IMR-90 (cell line): ENCODE measurements at regions not wholly inside any gene's neighbourhood (a gene's known extent, or its start where the extent isn't known, plus 50 kb on each side); places are given as distances from the start of the nearest gene placed in this dataset.

Experiments
- ATAC-seq: fragments of 200-7000 bp; cut with Tn5 transposase; 2 replicates; pipeline ENCODE4 v1.9.1; 2020; ENCODE audit warnings: low read depth, mild to moderate bottlenecking, moderate library complexity
- BruUV-seq: library from RNA; stranded (reverse); fragments of 400-500 nt; replicated peaks from 2 replicates; lab custom pipeline; 2021; lab: Mats Ljungman, UMichigan
- CTCF ChIA-PET: fragments of 300-600 bp; formaldehyde crosslinking; extraction: SDS; loops from one replicate; lab custom pipeline; 2021; ENCODE audit warnings: antibody characterized with exemption; lab: Yijun Ruan, JAX
- POLR2A ChIA-PET: fragments of 300-600 bp; sonication (Branson Sonifier 250); formaldehyde crosslinking; loops from one replicate; lab custom pipeline; 2022; ENCODE audit warnings: antibody characterized with exemption; ENCODE audit not compliant: unreplicated experiment; lab: Charles Lee
- DNase-seq: peaks from one replicate; pipeline ENCODE4 v3.0.0; 2013
- H2AFZ ChIP-seq: replicated peaks from 2 replicates; pipeline ENCODE3; 2013; ENCODE audit warnings: low read length, mild to moderate bottlenecking; ENCODE audit not compliant: poor library complexity
- H2AK5ac ChIP-seq: 2 replicates; pipeline ENCODE4 v1.6.1; 2013; ENCODE audit warnings: low read depth, low read length, inconsistent platforms
- H2AK9ac ChIP-seq: replicated peaks from 2 replicates; pipeline ENCODE3; 2013; ENCODE audit warnings: mild to moderate bottlenecking, low read depth, low read length, moderate library complexity; ENCODE audit not compliant: poor library complexity
- H2BK120ac ChIP-seq: 2 replicates; pipeline ENCODE4 v1.6.1; 2013; ENCODE audit warnings: low read depth, low read length, inconsistent platforms
- H2BK15ac ChIP-seq: 3 replicates; pipeline ENCODE4 v1.6.1; 2013; ENCODE audit warnings: low read depth, low read length, inconsistent platforms
- H2BK20ac ChIP-seq: 2 replicates; pipeline ENCODE4 v1.6.1; 2013; ENCODE audit warnings: low read depth, mild to moderate bottlenecking, inconsistent platforms, low read length, moderate library complexity
- H2BK5ac ChIP-seq: 2 replicates; pipeline ENCODE4 v1.6.1; 2013; ENCODE audit warnings: mild to moderate bottlenecking, low read depth, low read length, inconsistent platforms; ENCODE audit not compliant: poor library complexity, severe bottlenecking
- H3K14ac ChIP-seq: replicated peaks from 2 replicates; pipeline ENCODE4 v1.6.1; 2013; ENCODE audit warnings: low read depth, low read length, inconsistent platforms
- H3K18ac ChIP-seq: 2 replicates; pipeline ENCODE4 v1.6.1; 2013; ENCODE audit warnings: low read depth, low read length, control low read depth
- H3K23ac ChIP-seq: 2 replicates; pipeline ENCODE4 v1.6.1; 2013; ENCODE audit warnings: low read depth, low read length, inconsistent platforms
- H3K27ac ChIP-seq: 2 replicates; pipeline ENCODE4 v1.5.1; 2013; ENCODE audit warnings: mild to moderate bottlenecking, control low read depth, low read length; ENCODE audit not compliant: insufficient read depth
- H3K27me3 ChIP-seq: 2 replicates; pipeline ENCODE4 v1.6.1; 2013; ENCODE audit warnings: low read length; ENCODE audit not compliant: control insufficient read depth, insufficient read depth
- H3K36me3 ChIP-seq: 2 replicates; pipeline ENCODE4 v1.6.1; 2013; ENCODE audit warnings: low read length, mixed read lengths; ENCODE audit not compliant: control insufficient read depth, insufficient read depth
- H3K4ac ChIP-seq: 2 replicates; pipeline ENCODE4 v1.6.1; 2013; ENCODE audit warnings: low read depth, low read length, inconsistent platforms
- H3K4me1 ChIP-seq: 2 replicates; pipeline ENCODE4 v1.6.1; 2013; ENCODE audit warnings: low read length, mixed read lengths; ENCODE audit not compliant: control insufficient read depth, insufficient read depth
- H3K4me2 ChIP-seq: 2 replicates; pipeline ENCODE4 v1.6.1; 2013; ENCODE audit warnings: low read depth, mild to moderate bottlenecking, control low read depth, low read length, moderate library complexity
- H3K4me3 ChIP-seq: 2 replicates; pipeline ENCODE4 v1.5.1; 2013; ENCODE audit warnings: low read depth, mild to moderate bottlenecking, control low read depth, low read length, moderate library complexity; ENCODE audit not compliant: insufficient read depth
- H3K56ac ChIP-seq: 2 replicates; pipeline ENCODE4 v1.6.1; 2013; ENCODE audit warnings: low read length, inconsistent platforms; ENCODE audit not compliant: insufficient read depth; ENCODE audit errors: extremely low read depth
- H3K79me1 ChIP-seq, 2 experiments: 2 replicates each; pipeline ENCODE4 v1.6.1; 2013; ENCODE audit warnings: low read length in 2 of 2, inconsistent platforms in 1 of 2, low read depth in 1 of 2
- H3K9ac ChIP-seq: 2 replicates; pipeline ENCODE4 v1.6.1; 2013; ENCODE audit warnings: low read depth, low read length, control low read depth
- H3K9me1 ChIP-seq: 2 replicates; pipeline ENCODE4 v1.6.1; 2013; ENCODE audit warnings: low read length, inconsistent platforms; ENCODE audit not compliant: insufficient read depth
- H3K9me3 ChIP-seq: 2 replicates; pipeline ENCODE4 v1.6.1; 2013; ENCODE audit warnings: low read length; ENCODE audit not compliant: control insufficient read depth, insufficient read depth
- H4K20me1 ChIP-seq: 2 replicates; pipeline ENCODE4 v1.6.1; 2013; ENCODE audit warnings: low read length, inconsistent platforms; ENCODE audit not compliant: insufficient read depth
- H4K5ac ChIP-seq: 2 replicates; pipeline ENCODE4 v1.6.1; 2013; ENCODE audit warnings: mild to moderate bottlenecking, low read depth, low read length, control low read depth
- H4K8ac ChIP-seq, 2 experiments: 2 replicates each; pipeline ENCODE4 v1.6.1; 2013; ENCODE audit warnings: low read depth in 2 of 2, low read length in 2 of 2, control low read depth in 1 of 2, inconsistent platforms in 1 of 2
- H4K91ac ChIP-seq: 2 replicates; pipeline ENCODE4 v1.6.1; 2013; ENCODE audit warnings: low read depth, low read length, inconsistent platforms; ENCODE audit not compliant: insufficient read depth
- BHLHE40 ChIP-seq: fragments of 150-350 bp; IDR thresholded peaks from 2 replicates; pipeline ENCODE4 v1.6.1; 2016; ENCODE audit warnings: mild to moderate bottlenecking, low read depth, low read length
- CEBPB ChIP-seq: IDR thresholded peaks from 2 replicates; pipeline ENCODE4 v1.6.1; 2012; ENCODE audit warnings: low read depth, low read length, improper control_type of control experiment
- CHD1 ChIP-seq: IDR thresholded peaks from 2 replicates; pipeline ENCODE4 v1.6.1; 2012; ENCODE audit warnings: low read depth, low read length, improper control_type of control experiment
- CTCF ChIP-seq: conservative IDR thresholded peaks from 2 replicates; pipeline ENCODE4 v1.5.1; 2012; ENCODE audit warnings: mild to moderate bottlenecking, low read depth, low read length, improper control_type of control experiment
- FOS ChIP-seq: fragments of 150-350 bp; IDR thresholded peaks from 2 replicates; pipeline ENCODE4 v1.6.1; 2016; ENCODE audit warnings: low read depth, low read length
- MAFK ChIP-seq: IDR thresholded peaks from 2 replicates; pipeline ENCODE4 v1.6.1; 2012; ENCODE audit warnings: low read depth, low read length, improper control_type of control experiment
- MAZ ChIP-seq: IDR thresholded peaks from 2 replicates; pipeline ENCODE4 v1.6.1; 2012; ENCODE audit warnings: low read depth, mild to moderate bottlenecking, low read length, improper control_type of control experiment, moderate library complexity, borderline replicate concordance
- MXI1 ChIP-seq: IDR thresholded peaks from 2 replicates; pipeline ENCODE4 v1.6.1; 2012; ENCODE audit warnings: low read depth, mild to moderate bottlenecking, low read length, moderate library complexity, borderline replicate concordance
- NFE2L2 ChIP-seq: fragments of 150-350 bp; IDR thresholded peaks from 2 replicates; pipeline ENCODE4 v1.6.1; 2016; ENCODE audit warnings: low read depth, mild to moderate bottlenecking, low read length
- POLR2A ChIP-seq: IDR thresholded peaks from 2 replicates; pipeline ENCODE4 v1.6.1; 2012; ENCODE audit warnings: mild to moderate bottlenecking, low read depth, low read length
- RAD21 ChIP-seq: IDR thresholded peaks from 2 replicates; pipeline ENCODE4 v1.6.1; 2012; ENCODE audit warnings: low read length, improper control_type of control experiment
- RCOR1 ChIP-seq: IDR thresholded peaks from 2 replicates; pipeline ENCODE4 v1.6.1; 2012; ENCODE audit warnings: mild to moderate bottlenecking, low read length, improper control_type of control experiment; ENCODE audit not compliant: insufficient replicate concordance
- RFX5 ChIP-seq: IDR thresholded peaks from 2 replicates; pipeline ENCODE4 v1.8.0; 2012; ENCODE audit warnings: low read depth, mild to moderate bottlenecking, low read length, moderate library complexity
- SMC3 ChIP-seq: fragments of 150-350 bp; IDR thresholded peaks from 2 replicates; pipeline ENCODE4 v1.6.1; 2016; ENCODE audit warnings: low read depth, mild to moderate bottlenecking, antibody characterized with exemption, low read length, moderate library complexity
- WGBS, 2 experiments: methylation state at CpG; one replicate each; pipeline versions ENCODE4 v1.1.5 to v1.1.7; 2013; ENCODE audit warnings: missing lambda C conversion rate in 2 of 2; ENCODE audit not compliant: insufficient read length in 1 of 2; ENCODE audit errors: extremely low coverage in 2 of 2; 5-methylcytosine and 5-hydroxymethylcytosine counted together
- dilution Hi-C: fragments of 300-500 bp; cut with HindIII; formaldehyde crosslinking; loops from one replicate; pipeline ENCODE4 v1.14.3; 2018; ENCODE audit warnings: low sequenced_read_pairs; ENCODE audit not compliant: unreplicated experiment
- in situ Hi-C: fragments of 300-500 bp; cut with MboI; formaldehyde crosslinking; loops from 3 replicates; pipeline ENCODE4 v1.14.3; 2019; ENCODE audit warnings: low sequenced_read_pairs, inconsistent platforms, mixed read lengths
- intact Hi-C: fragments of 100-400 bp; cut with micrococcal nuclease; formaldehyde crosslinking; loops from 2 replicates; pipeline ENCODE4 v1.10.0; 2022
- TF ChIP-seq, protein P1 (sequence below): fragments of 150-350 bp; IDR thresholded peaks from 2 replicates; pipeline ENCODE4 v1.6.1; 2016; ENCODE audit warnings: low read depth, mild to moderate bottlenecking, low read length, moderate library complexity, borderline replicate concordance
- TF ChIP-seq, protein P2 (sequence below): fragments of 150-350 bp; IDR thresholded peaks from 2 replicates; pipeline ENCODE4 v1.6.1; 2017; ENCODE audit warnings: mild to moderate bottlenecking, antibody characterized with exemption, low read length, low read depth

- Histone ChIP-seq H3K23ac (no peak overlapping the region), H3K9me3 (peaks cover 16% of the 10 kb centered on the region), H3K14ac (no peak overlapping the region), H3K4me3 (no peak overlapping the region), H3K18ac (no peak overlapping the region), H3K4me1 (no peaks in the 10 kb centered on the region), H3K36me3 (no peaks in the 10 kb centered on the region), H3K27ac (no peak overlapping the region), H2BK15ac (no peak overlapping the region), H2BK120ac (no peak overlapping the region), H4K20me1 (no peaks in the 10 kb centered on the region), H3K9ac (no peak overlapping the region), H2BK5ac (no peak overlapping the region), H3K4ac (no peak overlapping the region), H3K4me2 (no peak overlapping the region), H4K8ac (no peak overlapping the region), H4K91ac (no peak overlapping the region), H2AK5ac (no peak overlapping the region), H4K5ac (no peak overlapping the region), H3K9me1 (no peaks in the 10 kb centered on the region), H2AK9ac (no peak overlapping the region), H2AFZ (no peak overlapping the region), H3K27me3 (no peaks in the 10 kb centered on the region), H2BK20ac (no peak overlapping the region), H3K79me1 (no peaks in the 10 kb centered on the region), H3K56ac (no peak overlapping the region)
- ChIA-PET CTCF (no interaction called here), POLR2A (no interaction called here)
- in situ Hi-C loops, result no loop called here
- intact Hi-C loops, result no loop called here
- no TSS peak for BruUV-seq
- dilution Hi-C loops, result no loop called here
- no CpG with 5 or more reads among the region's 4 CpGs for WGBS, 2 experiments
- DNase-seq (no peak), ATAC-seq (no peak)
- TF ChIP-seq FOS (no peak), RAD21 (no peak), BHLHE40 (no peak), POLR2A (no peak), RCOR1 (no peak), CHD1 (no peak), MXI1 (no peak), RFX5 (no peak), CEBPB (no peak), MAZ (no peak), CTCF (no peak), MAFK (no peak), SMC3 (no peak), NFE2L2 (no peak)
- TF ChIP-seq, protein P1, sequence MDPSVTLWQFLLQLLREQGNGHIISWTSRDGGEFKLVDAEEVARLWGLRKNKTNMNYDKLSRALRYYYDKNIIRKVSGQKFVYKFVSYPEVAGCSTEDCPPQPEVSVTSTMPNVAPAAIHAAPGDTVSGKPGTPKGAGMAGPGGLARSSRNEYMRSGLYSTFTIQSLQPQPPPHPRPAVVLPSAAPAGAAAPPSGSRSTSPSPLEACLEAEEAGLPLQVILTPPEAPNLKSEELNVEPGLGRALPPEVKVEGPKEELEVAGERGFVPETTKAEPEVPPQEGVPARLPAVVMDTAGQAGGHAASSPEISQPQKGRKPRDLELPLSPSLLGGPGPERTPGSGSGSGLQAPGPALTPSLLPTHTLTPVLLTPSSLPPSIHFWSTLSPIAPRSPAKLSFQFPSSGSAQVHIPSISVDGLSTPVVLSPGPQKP, result no peak
- TF ChIP-seq, protein P2, sequence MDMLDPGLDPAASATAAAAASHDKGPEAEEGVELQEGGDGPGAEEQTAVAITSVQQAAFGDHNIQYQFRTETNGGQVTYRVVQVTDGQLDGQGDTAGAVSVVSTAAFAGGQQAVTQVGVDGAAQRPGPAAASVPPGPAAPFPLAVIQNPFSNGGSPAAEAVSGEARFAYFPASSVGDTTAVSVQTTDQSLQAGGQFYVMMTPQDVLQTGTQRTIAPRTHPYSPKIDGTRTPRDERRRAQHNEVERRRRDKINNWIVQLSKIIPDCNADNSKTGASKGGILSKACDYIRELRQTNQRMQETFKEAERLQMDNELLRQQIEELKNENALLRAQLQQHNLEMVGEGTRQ, result no peak
These were observed 557.1 kb upstream of the MEX3C start for GRCh38 chr18:51754566-51754965.
